Endodermal cell (in vitro differentiated cells): ENCODE measurements at regions not wholly inside any gene's neighbourhood (a gene's known extent, or its start where the extent isn't known, plus 50 kb on each side); places are given as distances from the start of the nearest gene placed in this dataset.

ENCODE experiments used
- DNase-seq: peaks from one replicate; pipeline ENCODE4 v3.0.0-alpha.2; 2017
- H3K27ac ChIP-seq: 2 replicates; pipeline ENCODE4 v1.5.1; 2013; ENCODE audit warnings: mild to moderate bottlenecking, low read depth, low read length, moderate library complexity
- H3K27me3 ChIP-seq: 2 replicates; pipeline ENCODE4 v1.6.1; 2013; ENCODE audit warnings: mild to moderate bottlenecking, low read length, moderate library complexity; ENCODE audit not compliant: insufficient read depth, control insufficient read depth, poor library complexity, severe bottlenecking
- H3K36me3 ChIP-seq: 2 replicates; pipeline ENCODE4 v1.7.0; 2013; ENCODE audit warnings: mild to moderate bottlenecking, low read length, moderate library complexity; ENCODE audit not compliant: control insufficient read depth, insufficient read depth
- H3K4me1 ChIP-seq: one replicate; pipeline ENCODE4 v1.7.0; 2013; ENCODE audit warnings: low read length; ENCODE audit not compliant: control insufficient read depth, insufficient read depth
- H3K4me3 ChIP-seq: 2 replicates; pipeline ENCODE4 v1.5.1; 2013; ENCODE audit warnings: mild to moderate bottlenecking, low read length, moderate library complexity
- H3K9ac ChIP-seq: 2 replicates; pipeline ENCODE4 v1.6.1; 2013; ENCODE audit warnings: mild to moderate bottlenecking, low read length, moderate library complexity; ENCODE audit not compliant: poor library complexity, severe bottlenecking; ENCODE audit errors: extremely low read depth
- H3K9me3 ChIP-seq: 2 replicates; pipeline ENCODE4 v1.6.1; 2013; ENCODE audit warnings: mild to moderate bottlenecking, low read length, moderate library complexity; ENCODE audit not compliant: control insufficient read depth
- H3K27ac Mint-ChIP-seq: 2 replicates; pipeline ENCODE4 v1.8.0; 2020; ENCODE audit warnings: mixed read lengths
- H3K27me3 Mint-ChIP-seq: 2 replicates; pipeline ENCODE4 v1.8.0; 2021; ENCODE audit warnings: mild to moderate bottlenecking, mixed read lengths; ENCODE audit not compliant: insufficient read depth
- H3K36me3 Mint-ChIP-seq: 2 replicates; pipeline ENCODE4 v1.8.0; 2020; ENCODE audit warnings: low read depth, mixed read lengths
- H3K4me1 Mint-ChIP-seq: 2 replicates; pipeline ENCODE4 v1.8.0; 2020; ENCODE audit warnings: mixed read lengths
- H3K4me3 Mint-ChIP-seq: 2 replicates; pipeline ENCODE4 v1.8.0; 2020; ENCODE audit warnings: mild to moderate bottlenecking, moderate library complexity, mixed read lengths
- H3K9me3 Mint-ChIP-seq: 2 replicates; pipeline ENCODE4 v1.8.0; 2020; ENCODE audit warnings: mild to moderate bottlenecking, mixed read lengths
- CTCF ChIP-seq: fragments of 200-600 bp; sonication (generic); conservative IDR thresholded peaks from 2 replicates; pipeline ENCODE4 v1.5.0; 2021; ENCODE audit warnings: antibody characterized with exemption, mild to moderate bottlenecking
- WGBS, 2 experiments: methylation state at CpG; one replicate each; pipeline versions ENCODE4 v1.1.5 to v1.1.7; 2013; ENCODE audit warnings: missing lambda C conversion rate in 2 of 2, mixed read lengths in 1 of 2; ENCODE audit not compliant: insufficient coverage in 1 of 2, insufficient read length in 1 of 2; 5-methylcytosine and 5-hydroxymethylcytosine counted together

- Histone ChIP-seq H3K27ac (no peak overlapping the region), H3K4me3 (no peak overlapping the region), H3K9ac (no peak overlapping the region), H3K9me3 (no peaks in the 10 kb centered on the region), H3K4me1 (peaks cover 25% of the 10 kb centered on the region), H3K27me3 (no peaks in the 10 kb centered on the region), H3K36me3 (no peaks in the 10 kb centered on the region)
- DNase-seq = no peak
- Mint-ChIP-seq H3K9me3 (no peaks in the 10 kb centered on the region), H3K4me3 (no peak overlapping the region), H3K36me3 (no peaks in the 10 kb centered on the region), H3K27ac (no peak overlapping the region), H3K27me3 (no peaks in the 10 kb centered on the region), H3K4me1 (peaks cover 52% of the 10 kb centered on the region)
- WGBS, 2 experiments = 75 to 79% methylated on average over 2 to 3 of the region's 3 CpGs
- peak; percentile 36 for TF ChIP-seq CTCF
These were observed 60.6 kb downstream of the ARL6IP4 start for GRCh38 chr12:123041042-123041531.

DNA sequence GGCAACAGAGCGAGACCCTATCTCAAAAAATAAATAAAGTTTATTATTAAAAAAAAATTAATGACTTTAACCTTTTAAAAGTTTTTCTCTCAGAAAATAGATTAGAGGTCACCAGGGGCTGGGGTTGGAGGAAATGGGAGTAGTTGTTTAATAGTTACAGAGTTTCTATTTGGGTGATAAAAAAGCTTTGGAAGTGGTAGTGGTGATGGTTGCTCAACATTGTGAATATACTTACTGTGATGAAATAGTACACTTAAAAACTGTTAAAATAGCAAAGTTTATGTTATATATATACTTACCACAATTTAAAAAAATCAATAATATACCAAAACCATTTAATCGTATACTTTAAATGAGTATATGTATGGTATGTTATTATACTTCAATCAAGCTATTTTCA lies 59.6 kb downstream of the ARL6IP4 start:
- Mint-ChIP-seq H3K4me3 (no peak overlapping the region), H3K27ac (no peak overlapping the region), H3K36me3 (no peaks in the 10 kb centered on the region), H3K27me3 (no peaks in the 10 kb centered on the region), H3K4me1 (peaks cover 52% of the 10 kb centered on the region), H3K9me3 (no peaks in the 10 kb centered on the region)
- no CpG with 5 or more reads among the region's 2 CpGs for WGBS, 2 experiments
- H3K4me3 ChIP-seq = no peak overlapping the region
- TF ChIP-seq CTCF = no peak
- no peak overlapping the region for H3K9ac ChIP-seq
- H3K9me3 ChIP-seq = no peaks in the 10 kb centered on the region
- H3K27ac ChIP-seq = no peak overlapping the region
- no peaks in the 10 kb centered on the region for H3K36me3 ChIP-seq
- no peaks in the 10 kb centered on the region for H3K27me3 ChIP-seq
- H3K4me1 ChIP-seq = peaks cover 21% of the 10 kb centered on the region
- DNase-seq = no peak

- H3K9me3 ChIP-seq = no peaks in the 10 kb centered on the region
- H3K9ac ChIP-seq = no peak overlapping the region
- H3K36me3 Mint-ChIP-seq = no peaks in the 10 kb centered on the region
- TF ChIP-seq CTCF = no peak
- H3K9me3 Mint-ChIP-seq = no peaks in the 10 kb centered on the region
- H3K4me1 ChIP-seq = peaks cover 21% of the 10 kb centered on the region
- no peaks in the 10 kb centered on the region for H3K36me3 ChIP-seq
- no peak overlapping the region for H3K27ac Mint-ChIP-seq
- H3K4me1 Mint-ChIP-seq = peaks cover 47% of the 10 kb centered on the region
- H3K27ac ChIP-seq = no peak overlapping the region
- DNase-seq = peak; percentile 30
- no peaks in the 10 kb centered on the region for H3K27me3 ChIP-seq
- no peak overlapping the region for H3K4me3 ChIP-seq
- H3K27me3 Mint-ChIP-seq = no peaks in the 10 kb centered on the region
- 90 to 97% methylated on average over 2 to 6 of the region's 6 CpGs for WGBS, 2 experiments
- H3K4me3 Mint-ChIP-seq = no peak overlapping the region
These were observed 58.5 kb downstream of the ARL6IP4 start for GRCh38 chr12:123038966-123039365.
